Lower leg skin (tissue), 4 donors: ENCODE measurements at regions not wholly inside any gene's neighbourhood (a gene's known extent, or its start where the extent isn't known, plus 50 kb on each side); places are given as distances from the start of the nearest gene placed in this dataset.

Experiments
- DNase-seq, 2 donors: peaks; one replicate each; pipeline ENCODE4 v3.0.0-alpha.2; 2019; ENCODE audit warnings: low spot score in 2 of 2
- H3K4me3 ChIP-seq: fragments of 200-600 bp; sonication (generic); 2 replicates; pipeline ENCODE4 v1.5.1; 2017; ENCODE audit warnings: mild to moderate bottlenecking, low read depth; ENCODE audit not compliant: poor library complexity, severe bottlenecking
- CTCF ChIP-seq, 3 donors: fragments of 450-650 bp; IDR thresholded peaks; one replicate each; pipeline ENCODE4 v1.5.1; 2016; ENCODE audit warnings: antibody characterized with exemption in 3 of 3, mild to moderate bottlenecking in 3 of 3, moderate library complexity in 2 of 3
- POLR2A ChIP-seq, 2 donors: fragments of 450-650 bp; IDR thresholded peaks; one replicate each; pipeline ENCODE4 v1.6.1; 2016 to 2017; ENCODE audit warnings: antibody characterized with exemption in 2 of 2, mild to moderate bottlenecking in 1 of 2, moderate library complexity in 1 of 2
- WGBS, 2 donors: methylation state at CpG; one replicate each; pipeline ENCODE4 v1.1.5; 2018; 5-methylcytosine and 5-hydroxymethylcytosine counted together
- intact Hi-C: fragments of 100-400 bp; cut with DNase I; formaldehyde crosslinking; loops from one replicate; pipeline ENCODE4 v1.15.0; 2023; ENCODE audit warnings: low total_unique reads

DNA sequence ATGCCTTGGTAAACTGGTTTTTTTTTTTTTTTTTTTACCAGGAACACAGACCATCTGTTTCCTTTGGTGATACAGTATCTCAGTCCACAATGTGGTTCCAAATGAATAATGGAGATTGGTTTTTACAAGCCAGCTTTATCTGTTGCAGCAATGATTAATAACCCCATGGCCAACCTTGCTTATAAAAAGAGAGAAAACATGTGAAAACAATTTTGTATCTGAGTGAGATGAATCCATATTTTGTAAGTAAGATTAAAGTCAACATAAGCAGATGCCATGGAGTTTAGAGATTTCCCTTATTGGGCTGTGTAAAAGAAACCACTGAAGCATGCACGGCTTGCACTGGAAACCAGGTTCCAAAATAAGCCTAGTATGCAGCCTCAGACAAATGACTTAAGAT, 108.6 kb upstream of the CNTNAP5 start:
- H3K4me3 ChIP-seq: no peak overlapping the region
- TF ChIP-seq CTCF (IDR thresholded peaks at IDR 0.05) (no peak), POLR2A (IDR thresholded peaks at IDR 0.05) (no peak)
- 31 to 51% methylated on average over 1 of the region's 1 CpG for WGBS, 2 donors
- DNase-seq: no peak
- intact Hi-C loops: no loop called here

GRCh38 chr2:123917241-123917640, 107.8 kb upstream of the CNTNAP5 start:
- no peak overlapping the region for H3K4me3 ChIP-seq
- intact Hi-C loops: no loop called here
- DNase-seq: no peak
- TF ChIP-seq POLR2A (IDR thresholded peaks at IDR 0.05) (no peak), CTCF (IDR thresholded peaks at IDR 0.05) (no peak)
- WGBS, 2 donors: 60 to 63% methylated on average over 2 of the region's 2 CpGs

DNA sequence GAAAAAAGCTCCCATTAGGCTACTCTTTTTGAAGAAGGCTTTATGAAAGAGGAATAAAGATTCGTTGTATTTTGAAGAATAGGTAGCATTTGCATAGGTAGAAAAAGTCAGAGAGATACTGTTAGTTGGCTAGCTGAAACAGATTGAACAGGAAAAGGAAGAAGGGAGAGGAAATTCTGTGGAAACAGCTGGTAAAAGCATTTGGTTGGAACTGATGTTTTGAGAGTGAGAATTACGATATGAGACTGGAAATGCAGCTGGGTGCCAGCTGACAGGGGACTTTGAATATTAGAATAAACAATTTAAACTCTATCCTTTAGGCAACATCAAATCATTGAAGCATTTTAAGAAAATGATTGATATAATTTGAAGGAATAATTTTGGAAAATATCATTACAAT, 96.7 kb upstream of the CNTNAP5 start:
- WGBS, 2 donors: 26 to 31% methylated on average over 2 of the region's 2 CpGs
- DNase-seq: no peak
- intact Hi-C loops: no loop called here
- TF ChIP-seq POLR2A (IDR thresholded peaks at IDR 0.05) (no peak), CTCF (IDR thresholded peaks at IDR 0.05) (no peak)
- H3K4me3 ChIP-seq: no peak overlapping the region

GRCh38 chr2:123935405-123935804, 89.7 kb upstream of the CNTNAP5 start:
- TF ChIP-seq POLR2A (IDR thresholded peaks at IDR 0.05): no peak
- no peak for TF ChIP-seq CTCF (IDR thresholded peaks at IDR 0.05)
- intact Hi-C loops: no loop called here
- H3K4me3 ChIP-seq: no peak overlapping the region
- DNase-seq: no peak
- 94 to 96% methylated on average over 4 of the region's 4 CpGs for WGBS, 2 donors

DNA sequence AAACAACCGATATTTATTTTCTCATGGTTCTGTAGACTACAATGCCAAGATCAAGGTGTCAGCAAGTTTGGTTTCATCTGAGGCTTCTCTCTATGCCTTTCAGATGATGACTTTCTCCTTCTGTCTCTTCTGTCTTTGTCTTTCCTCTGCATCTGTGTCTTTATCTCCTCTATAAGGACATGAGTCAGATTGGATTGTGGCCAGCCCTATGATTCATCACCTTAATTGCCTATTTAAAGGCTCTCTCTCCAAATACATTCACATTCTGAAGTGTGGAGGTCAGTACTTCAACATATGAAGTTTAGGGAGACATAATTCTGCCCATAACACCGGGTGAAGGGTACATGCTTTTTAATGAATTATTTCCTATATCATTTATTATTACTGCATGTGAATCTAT, 71.2 kb upstream of the CNTNAP5 start:
- 74 to 80% methylated on average over 2 of the region's 2 CpGs for WGBS, 2 donors
- H3K4me3 ChIP-seq: no peak overlapping the region
- intact Hi-C loops: no loop called here
- DNase-seq: no peak
- TF ChIP-seq CTCF (IDR thresholded peaks at IDR 0.05) (no peak), POLR2A (IDR thresholded peaks at IDR 0.05) (no peak)

- no peak overlapping the region for H3K4me3 ChIP-seq
- intact Hi-C loops: no loop called here
- WGBS, 2 donors: 57 to 72% methylated on average over 4 of the region's 4 CpGs
- no peak for DNase-seq
- no peak for TF ChIP-seq CTCF (IDR thresholded peaks at IDR 0.05)
- no peak for TF ChIP-seq POLR2A (IDR thresholded peaks at IDR 0.05)
Measured at GRCh38 chr2:123958011-123958410, 67.1 kb upstream of the CNTNAP5 start.
